Mesenchymal stem cell (in vitro differentiated cells and primary cell): ENCODE measurements at regions not wholly inside any gene's neighbourhood (a gene's known extent, or its start where the extent isn't known, plus 50 kb on each side); places are given as distances from the start of the nearest gene placed in this dataset.

Experiments used
- DNase-seq: peaks from one replicate; pipeline ENCODE4 v3.0.0-alpha.2; 2013
- H2AFZ ChIP-seq: one replicate; pipeline ENCODE4 v1.6.1; 2013; ENCODE audit warnings: low read depth, mild to moderate bottlenecking, control low read depth, inconsistent platforms, low read length, moderate library complexity
- H2AK5ac ChIP-seq: 2 replicates; pipeline ENCODE4 v1.6.1; 2013; ENCODE audit warnings: low read length, moderate library complexity, mild to moderate bottlenecking, inconsistent platforms; ENCODE audit not compliant: severe bottlenecking
- H2BK120ac ChIP-seq: one replicate; pipeline ENCODE4 v1.6.1; 2013; ENCODE audit warnings: low read depth, mild to moderate bottlenecking, inconsistent platforms, low read length, moderate library complexity
- H2BK12ac ChIP-seq, 2 experiments: one replicate each; pipeline ENCODE4 v1.6.1; 2013; ENCODE audit warnings: inconsistent platforms in 2 of 2, low read length in 2 of 2, mild to moderate bottlenecking in 2 of 2, moderate library complexity in 2 of 2, control low read depth in 1 of 2
- H2BK15ac ChIP-seq: one replicate; pipeline ENCODE4 v1.6.1; 2013; ENCODE audit warnings: mild to moderate bottlenecking, low read depth, inconsistent platforms; ENCODE audit not compliant: poor library complexity, severe bottlenecking
- H2BK5ac ChIP-seq: 2 replicates; pipeline ENCODE4 v1.6.1; 2013; ENCODE audit warnings: low read depth, mild to moderate bottlenecking, low read length, control low read depth, inconsistent platforms; ENCODE audit not compliant: poor library complexity, severe bottlenecking
- H3K14ac ChIP-seq, 2 experiments: one replicate each; pipeline ENCODE4 v1.6.1; 2013; ENCODE audit warnings: inconsistent platforms in 2 of 2, low read length in 2 of 2, control low read depth in 1 of 2, mild to moderate bottlenecking in 1 of 2, moderate library complexity in 1 of 2
- H3K18ac ChIP-seq, 2 experiments: one replicate each; pipeline ENCODE4 v1.6.1; 2013; ENCODE audit warnings: inconsistent platforms in 2 of 2, low read length in 2 of 2, control low read depth in 1 of 2, low read depth in 1 of 2, mild to moderate bottlenecking in 1 of 2
- H3K23ac ChIP-seq, 2 experiments: one replicate each; pipeline ENCODE4 v1.6.1; 2013; ENCODE audit warnings: inconsistent platforms in 2 of 2, low read length in 2 of 2, mild to moderate bottlenecking in 2 of 2, moderate library complexity in 2 of 2, control low read depth in 1 of 2
- H3K27ac ChIP-seq: 2 replicates; pipeline ENCODE4 v1.5.1; 2013; ENCODE audit warnings: mild to moderate bottlenecking, moderate library complexity, low read length, control low read depth, inconsistent platforms; ENCODE audit not compliant: poor library complexity, severe bottlenecking
- H3K27me3 ChIP-seq, 2 experiments: 2 replicates each; pipeline versions ENCODE4 v1.6.1 to v1.7.0; 2013; ENCODE audit warnings: low read length in 2 of 2, mild to moderate bottlenecking in 2 of 2, moderate library complexity in 2 of 2, control low read depth in 1 of 2, inconsistent platforms in 1 of 2; ENCODE audit not compliant: control insufficient read depth in 1 of 2, insufficient read depth in 1 of 2
- H3K36me3 ChIP-seq, 2 experiments: 2 replicates each; pipeline versions ENCODE4 v1.6.1 to v1.7.0; 2013; ENCODE audit warnings: low read length in 2 of 2, control low read depth in 1 of 2, inconsistent platforms in 1 of 2, low read depth in 1 of 2, mild to moderate bottlenecking in 1 of 2; ENCODE audit not compliant: insufficient read depth in 2 of 2, control insufficient read depth in 1 of 2
- H3K4ac ChIP-seq, 2 experiments: one replicate each; pipeline ENCODE4 v1.6.1; 2013; ENCODE audit warnings: inconsistent platforms in 2 of 2, low read length in 2 of 2, mild to moderate bottlenecking in 2 of 2, moderate library complexity in 2 of 2, control low read depth in 1 of 2, low read depth in 1 of 2
- H3K4me1 ChIP-seq: 2 replicates; pipeline ENCODE4 v1.6.1; 2013; ENCODE audit warnings: low read depth, low read length, control low read depth; ENCODE audit not compliant: control insufficient read depth, insufficient read depth
- H3K4me2 ChIP-seq: 2 replicates; pipeline ENCODE4 v1.6.1; 2013; ENCODE audit warnings: low read length, mild to moderate bottlenecking, inconsistent platforms; ENCODE audit not compliant: poor library complexity, severe bottlenecking
- H3K4me3 ChIP-seq, 2 experiments: 2 replicates each; pipeline versions ENCODE4 v1.5.1 to v1.7.0; 2013; ENCODE audit warnings: low read length in 2 of 2, mild to moderate bottlenecking in 2 of 2, control low read depth in 1 of 2, low read depth in 1 of 2; ENCODE audit not compliant: insufficient read depth in 1 of 2
- H3K79me1 ChIP-seq: replicated peaks from 2 replicates; pipeline ENCODE4 v1.6.1; 2013; ENCODE audit warnings: mild to moderate bottlenecking, control low read depth, low read length, inconsistent platforms; ENCODE audit not compliant: poor library complexity, severe bottlenecking
- H3K9ac ChIP-seq: 2 replicates; pipeline ENCODE4 v1.7.0; 2013; ENCODE audit warnings: mild to moderate bottlenecking, low read length, moderate library complexity
- H3K9me3 ChIP-seq: 2 replicates; pipeline ENCODE4 v1.7.0; 2013; ENCODE audit warnings: mild to moderate bottlenecking, low read length; ENCODE audit not compliant: control insufficient read depth
- H4K8ac ChIP-seq: one replicate; pipeline ENCODE4 v1.6.1; 2013; ENCODE audit warnings: inconsistent platforms, mild to moderate bottlenecking, low read length, moderate library complexity
- H4K91ac ChIP-seq: one replicate; pipeline ENCODE4 v1.6.1; 2013; ENCODE audit warnings: mild to moderate bottlenecking, low read length, inconsistent platforms
- WGBS: methylation state at CpG from one replicate; pipeline ENCODE4 v1.1.7; 2013; ENCODE audit warnings: mixed read lengths; 5-methylcytosine and 5-hydroxymethylcytosine counted together

DNA sequence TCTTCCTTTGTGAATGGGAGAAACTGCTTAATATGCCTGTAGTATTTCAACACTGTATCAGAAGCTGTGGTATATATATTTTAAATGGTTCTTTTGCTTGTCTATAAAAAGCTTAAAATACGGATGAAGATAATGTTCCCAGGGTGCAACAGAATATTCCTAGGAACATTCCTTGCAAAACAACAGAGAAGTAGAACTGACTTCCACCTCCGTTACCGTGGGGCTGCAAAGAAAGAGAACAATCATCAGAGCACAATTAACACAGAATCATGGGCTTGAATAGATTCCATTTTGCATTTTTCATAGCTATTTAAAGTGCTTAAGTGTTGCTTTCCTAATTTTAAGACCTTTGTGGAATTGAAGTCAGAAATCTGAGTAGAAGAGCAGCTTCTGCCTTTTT lies 1227.7 kb downstream of the EFNB2 start:
- H4K8ac ChIP-seq: no peak overlapping the region
- no peak overlapping the region for H2AK5ac ChIP-seq
- no peak overlapping the region for H3K4me3 ChIP-seq
- no peaks in the 10 kb centered on the region for H3K79me1 ChIP-seq
- no peak overlapping the region for H3K18ac ChIP-seq
- no peak overlapping the region for H2AFZ ChIP-seq
- H4K91ac ChIP-seq: no peak overlapping the region
- no peak overlapping the region for H2BK5ac ChIP-seq
- no peak overlapping the region for H2BK15ac ChIP-seq
- no peak overlapping the region for H3K27ac ChIP-seq
- no peaks in the 10 kb centered on the region for H3K27me3 ChIP-seq
- H2BK120ac ChIP-seq: no peak overlapping the region
- H3K23ac ChIP-seq: no peak overlapping the region
- no peak overlapping the region for H3K14ac ChIP-seq
- H3K9ac ChIP-seq: no peak overlapping the region
- DNase-seq: no peak
- no peak overlapping the region for H3K4me2 ChIP-seq
- H3K4me1 ChIP-seq: no peaks in the 10 kb centered on the region
- H2BK12ac ChIP-seq: no peak overlapping the region
- no peak overlapping the region for H3K4ac ChIP-seq
- WGBS: 100% methylated on average over 1 of the region's 3 CpGs
- H3K9me3 ChIP-seq: peaks cover 14% of the 10 kb centered on the region
- no peaks in the 10 kb centered on the region for H3K36me3 ChIP-seq

DNA sequence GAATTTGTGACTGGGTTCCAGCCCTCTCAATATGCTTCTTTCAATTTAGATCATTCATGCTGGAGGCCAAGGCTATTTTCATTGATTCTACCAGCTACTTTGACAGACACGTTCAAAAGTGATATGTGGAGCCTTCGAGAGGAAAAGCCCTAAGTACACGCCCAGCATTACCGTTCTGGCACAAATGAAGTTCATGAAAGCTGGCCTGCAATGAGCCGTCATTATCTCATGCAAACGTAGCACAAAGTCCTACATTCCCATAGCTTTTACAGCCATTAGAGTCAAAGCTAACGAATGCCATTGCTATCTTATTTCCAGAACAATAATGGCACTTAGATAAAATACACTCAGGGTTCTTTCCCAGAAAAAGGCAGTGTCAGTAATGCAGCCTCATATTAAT lies 1237.6 kb downstream of the EFNB2 start:
- no peak overlapping the region for H2BK120ac ChIP-seq
- H3K23ac ChIP-seq: no peak overlapping the region
- no peak for DNase-seq
- no peak overlapping the region for H2AFZ ChIP-seq
- H3K79me1 ChIP-seq: no peaks in the 10 kb centered on the region
- no peak overlapping the region for H2BK5ac ChIP-seq
- H3K4me2 ChIP-seq: no peak overlapping the region
- no peak overlapping the region for H3K9ac ChIP-seq
- no peak overlapping the region for H2BK12ac ChIP-seq
- H3K18ac ChIP-seq: no peak overlapping the region
- 73% methylated on average over 7 of the region's 7 CpGs for WGBS
- H3K4me3 ChIP-seq: no peak overlapping the region
- H2AK5ac ChIP-seq: no peak overlapping the region
- no peak overlapping the region for H3K27ac ChIP-seq
- H3K27me3 ChIP-seq: no peaks in the 10 kb centered on the region
- no peak overlapping the region for H2BK15ac ChIP-seq
- H4K8ac ChIP-seq: no peak overlapping the region
- no peak overlapping the region for H4K91ac ChIP-seq
- H3K4ac ChIP-seq: no peak overlapping the region
- H3K14ac ChIP-seq: no peak overlapping the region
- no peaks in the 10 kb centered on the region for H3K4me1 ChIP-seq
- no peaks in the 10 kb centered on the region for H3K36me3 ChIP-seq
- H3K9me3 ChIP-seq: peaks cover 3% of the 10 kb centered on the region

DNA sequence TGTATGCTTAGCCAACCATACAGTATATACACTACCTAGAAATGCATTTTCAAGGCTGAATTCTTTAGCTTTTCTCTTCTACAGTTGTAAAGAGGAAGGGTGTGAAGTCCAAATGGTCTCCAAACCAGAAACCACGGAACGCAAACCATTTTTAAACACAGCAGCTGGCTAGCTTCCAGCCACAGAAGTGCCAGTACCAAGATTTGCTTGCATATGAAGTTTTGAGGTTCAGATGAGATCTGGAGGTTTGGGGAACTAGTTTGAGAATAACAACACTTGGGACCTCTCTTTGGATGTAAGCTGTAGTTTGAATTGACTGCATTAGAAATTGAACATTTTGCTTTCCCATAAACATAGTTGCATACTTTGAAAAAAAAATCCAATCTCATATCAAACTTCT lies 1243.5 kb downstream of the EFNB2 start:
- Histone ChIP-seq H3K79me1 (no peaks in the 10 kb centered on the region), H3K4me1 (no peaks in the 10 kb centered on the region), H2AFZ (no peak overlapping the region), H2BK12ac (no peak overlapping the region), H3K27me3 (no peaks in the 10 kb centered on the region), H3K27ac (no peak overlapping the region), H3K36me3 (no peaks in the 10 kb centered on the region), H2BK5ac (no peak overlapping the region), H2BK15ac (no peak overlapping the region), H3K4me3 (no peak overlapping the region), H4K91ac (no peak overlapping the region), H3K4ac (no peak overlapping the region), H2BK120ac (no peak overlapping the region), H3K4me2 (no peak overlapping the region), H3K18ac (no peak overlapping the region), H3K14ac (no peak overlapping the region), H3K9me3 (peaks cover 9% of the 10 kb centered on the region), H3K23ac (no peak overlapping the region), H3K9ac (no peak overlapping the region), H4K8ac (no peak overlapping the region), H2AK5ac (no peak overlapping the region)
- no peak for DNase-seq
- 97% methylated on average over 2 of the region's 2 CpGs for WGBS

DNA sequence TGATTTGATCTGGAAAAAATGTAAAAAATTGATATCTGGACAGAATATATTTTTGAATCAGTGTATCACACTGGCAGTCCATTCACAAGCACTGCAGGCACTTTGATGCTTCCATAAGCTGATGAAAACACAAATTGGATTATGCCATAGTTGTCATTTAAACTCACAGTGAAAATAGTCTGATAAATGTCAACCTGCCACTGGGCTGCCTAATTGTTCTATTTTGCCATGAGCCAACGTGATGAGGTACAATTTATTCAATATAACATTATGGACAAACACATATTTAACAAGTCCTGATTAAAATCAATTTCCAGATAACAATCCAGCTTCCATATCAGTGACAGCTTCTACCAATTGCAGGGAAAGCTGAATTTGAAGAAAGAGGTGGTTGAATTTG lies 1244.9 kb downstream of the EFNB2 start:
- Histone ChIP-seq H3K4me2 (no peak overlapping the region), H4K8ac (no peak overlapping the region), H3K4me1 (no peaks in the 10 kb centered on the region), H3K14ac (no peak overlapping the region), H3K27me3 (no peaks in the 10 kb centered on the region), H2AFZ (no peak overlapping the region), H2BK15ac (no peak overlapping the region), H3K18ac (no peak overlapping the region), H2AK5ac (no peak overlapping the region), H3K27ac (no peak overlapping the region), H2BK5ac (no peak overlapping the region), H3K9me3 (peaks cover 6% of the 10 kb centered on the region), H2BK120ac (no peak overlapping the region), H3K79me1 (no peaks in the 10 kb centered on the region), H3K4me3 (no peak overlapping the region), H2BK12ac (no peak overlapping the region), H4K91ac (no peak overlapping the region), H3K36me3 (no peaks in the 10 kb centered on the region), H3K4ac (no peak overlapping the region), H3K9ac (no peak overlapping the region), H3K23ac (no peak overlapping the region)
- 67% methylated on average over 1 of the region's 1 CpG for WGBS
- no peak for DNase-seq
